Heart left ventricle (tissue), 16 donors: ENCODE measurements at regions not wholly inside any gene's neighbourhood (a gene's known extent, or its start where the extent isn't known, plus 50 kb on each side); places are given as distances from the start of the nearest gene placed in this dataset.

Experiments used
- ATAC-seq, 4 donors: fragments of 200-7000 bp; cut with Tn5 transposase; one replicate each; pipeline ENCODE4 v1.9.1; 2020 to 2022; ENCODE audit warnings: moderate library complexity in 4 of 4, mild to moderate bottlenecking in 3 of 4, moderate number of reproducible peaks in 1 of 4
- DNase-seq, 5 donors: peaks; one replicate each; pipeline ENCODE4 v3.0.0-alpha.2; 2020
- H3K27ac ChIP-seq, 12 donors: fragments of 200-600 bp; sonication (generic) in 4 of 12; one replicate each; pipeline versions ENCODE4 v1.5.0 to v1.8.0; 2016 to 2022; ENCODE audit warnings: mild to moderate bottlenecking in 2 of 12
- H3K27me3 ChIP-seq, 9 donors: fragments of 200-600 bp; sonication (generic) in 2 of 9; one replicate each; pipeline versions ENCODE4 v1.5.1 to v1.8.0; 2016 to 2022; ENCODE audit warnings: mild to moderate bottlenecking in 3 of 9
- H3K36me3 ChIP-seq, 9 donors: fragments of 200-600 bp; sonication (generic) in 2 of 9; one replicate each; pipeline versions ENCODE4 v1.5.0 to v1.8.0; 2018 to 2022; ENCODE audit warnings: mild to moderate bottlenecking in 2 of 9
- H3K4me1 ChIP-seq, 12 donors: fragments of 200-600 bp; sonication (generic) in 4 of 12; one replicate each; pipeline versions ENCODE4 v1.5.0 to v1.8.0; 2016 to 2022; ENCODE audit warnings: mild to moderate bottlenecking in 3 of 12
- H3K4me3 ChIP-seq, 12 donors: fragments of 200-600 bp; sonication (generic) in 4 of 12; one replicate each; pipeline versions ENCODE4 v1.5.0 to v1.8.0; 2017 to 2022; ENCODE audit warnings: mild to moderate bottlenecking in 9 of 12, moderate library complexity in 4 of 12
- H3K9me3 ChIP-seq, 12 donors: fragments of 200-600 bp; sonication (generic) in 4 of 12; one replicate each; pipeline versions ENCODE4 v1.5.0 to v1.8.0; 2016 to 2022; ENCODE audit warnings: mild to moderate bottlenecking in 1 of 12
- CTCF ChIP-seq, 12 donors: fragments of 200-600 bp; sonication (generic) in 4 of 12; IDR thresholded peaks; one replicate each; pipeline versions ENCODE4 v1.5.0 to v1.8.0; 2018 to 2022; ENCODE audit warnings: antibody characterized with exemption in 12 of 12, mild to moderate bottlenecking in 5 of 12
- POLR2A ChIP-seq, 2 donors: fragments of 450-650 bp; IDR thresholded peaks; one replicate each; pipeline ENCODE4 v1.6.1; 2017; ENCODE audit warnings: antibody characterized with exemption in 2 of 2, mild to moderate bottlenecking in 2 of 2, moderate library complexity in 2 of 2
- WGBS, 4 donors: extraction: QIAGEN DNeasy Blood & Tissue Kit in 2 of 4; methylation state at CpG; one replicate each; pipeline versions ENCODE4 v1.1.5 to v1.1.7; 2013 to 2018; 5-methylcytosine and 5-hydroxymethylcytosine counted together
- intact Hi-C, 10 donors: fragments of 100-400 bp; cut with DNase I; formaldehyde crosslinking; loops; one replicate each; pipeline versions ENCODE4 v1.11.1 to v1.14.2; 2022
- donor health status: ischemic (EF 13 %, LVEDD 7.1; RV severe dilation, severe dysfunction).
- donor health status: healthy with polysubstance abuse.
- donor health status: DM: no; HTN: yes; CAD: no.
- donor health status: DM: no; HTN: no; CAD: no.
- donor health status: ischemic (EF 25% LVEDD 6.9; RV normal size, moderate dysfunction).
- donor health status: ischemic (EF 25% LVEDD 5.7; RV mildly dilated, moderate dysfunction).
- donor health status: healthy.
- donor health status: DM: yes; HTN: yes; CAD: no.
- donor health status: ischemic (EF 35%, LVEDD 5.7; RV mildly dilated, moderate dysfunction).
- donor health status: nonischemic (EF 11% LVEDD 7.7; RV severe dilation, severe dysfunction).
- donor health status: DM: yes; HTN: yes; CAD: no.
- donor health status: PGD.
- donor health status: ischemic (EF 29% LVEDD 5.4; RV normal size, mild dysfunction).
- donor health status: nonischemic (EF 23%, LVEDD 6.1; RV moderate dilation, normal function).

- H3K27ac ChIP-seq: no peak overlapping the region
- no peaks in the 10 kb centered on the region for H3K4me1 ChIP-seq
- WGBS, 4 donors: 49 to 66% (median 60%) methylated on average over 6 of the region's 6 CpGs
- no peaks in the 10 kb centered on the region for H3K9me3 ChIP-seq
- H3K27me3 ChIP-seq: no peaks in the 10 kb centered on the region
- no peak for DNase-seq
- intact Hi-C loops: no loop called here
- H3K4me3 ChIP-seq: no peak overlapping the region
- no peaks in the 10 kb centered on the region for H3K36me3 ChIP-seq
- ATAC-seq: no peak
- no peak for TF ChIP-seq CTCF (IDR thresholded peaks at IDR 0.05)
- no peak for TF ChIP-seq POLR2A (IDR thresholded peaks at IDR 0.05)
Measured at GRCh38 chr1:217944550-217944949, 313.4 kb downstream of the SPATA17 start.

GRCh38 chr1:217946511-217946910 lies 315.4 kb downstream of the SPATA17 start:
- H3K9me3 ChIP-seq: no peaks in the 10 kb centered on the region
- 81 to 88% (median 84%) methylated on average over 8 of the region's 8 CpGs for WGBS, 4 donors
- H3K36me3 ChIP-seq: no peaks in the 10 kb centered on the region
- H3K4me3 ChIP-seq: no peak overlapping the region
- H3K4me1 ChIP-seq: no peaks in the 10 kb centered on the region
- no peak for DNase-seq
- TF ChIP-seq CTCF (IDR thresholded peaks at IDR 0.05): no peak
- no peak for TF ChIP-seq POLR2A (IDR thresholded peaks at IDR 0.05)
- no peak for ATAC-seq
- no peaks in the 10 kb centered on the region for H3K27me3 ChIP-seq
- intact Hi-C loops: no loop called here
- no peak overlapping the region for H3K27ac ChIP-seq

- intact Hi-C loops: no loop called here
- 45 to 70% (median 46%) methylated on average over 2 of the region's 2 CpGs for WGBS, 4 donors
- Histone ChIP-seq H3K9me3 (no peaks in the 10 kb centered on the region), H3K36me3 (no peaks in the 10 kb centered on the region), H3K27me3 (no peaks in the 10 kb centered on the region), H3K4me3 (no peak overlapping the region), H3K27ac (no peak overlapping the region), H3K4me1 (no peaks in the 10 kb centered on the region)
- no peak for TF ChIP-seq CTCF (IDR thresholded peaks at IDR 0.05)
- TF ChIP-seq POLR2A (IDR thresholded peaks at IDR 0.05): no peak
- ATAC-seq (no peak), DNase-seq (no peak)
Measured at GRCh38 chr1:217948741-217949140, 317.6 kb downstream of the SPATA17 start.

GRCh38 chr1:217953330-217953729 lies 322.2 kb downstream of the SPATA17 start:
- H3K9me3 ChIP-seq: peaks cover 0 to 18% (median 0%) of the 10 kb centered on the region in 12 donors
- H3K36me3 ChIP-seq: no peaks in the 10 kb centered on the region
- intact Hi-C loops: no loop called here
- no peak overlapping the region for H3K4me3 ChIP-seq
- no peak overlapping the region for H3K27ac ChIP-seq
- no peak for DNase-seq
- H3K27me3 ChIP-seq: no peaks in the 10 kb centered on the region
- no peak for ATAC-seq
- TF ChIP-seq POLR2A (IDR thresholded peaks at IDR 0.05) (no peak), CTCF (IDR thresholded peaks at IDR 0.05) (no peak)
- H3K4me1 ChIP-seq: no peaks in the 10 kb centered on the region
- WGBS, 4 donors: 55 to 69% (median 62%) methylated on average over 2 of the region's 2 CpGs
